BE2C (cell line): ENCODE measurements at regions not wholly inside any gene's neighbourhood (a gene's known extent, or its start where the extent isn't known, plus 50 kb on each side); places are given as distances from the start of the nearest gene placed in this dataset.
"Not testable (repeated sequence)": the region's sequence is repeated elsewhere in the genome, so short reads cannot be mapped to it uniquely, and the experiment has no call there.

Source experiments
- DNase-seq: peaks from one replicate; pipeline ENCODE4 v3.0.0-alpha.2; 2020
- H3K27me3 ChIP-seq: fragments of 250-450 bp; sonication (Bioruptor Pico); 2 replicates; pipeline ENCODE4 v1.5.1; 2020; ENCODE audit warnings: mild to moderate bottlenecking
- H3K36me3 ChIP-seq: fragments of 250-450 bp; sonication (Bioruptor Pico); 2 replicates; pipeline ENCODE4 v1.5.1; 2020; ENCODE audit warnings: mild to moderate bottlenecking
- H3K4me1 ChIP-seq: fragments of 250-450 bp; sonication (Bioruptor Pico); 2 replicates; pipeline ENCODE4 v1.5.1; 2020
- H3K4me3 ChIP-seq: 2 replicates; pipeline ENCODE4 v1.5.1; 2011; ENCODE audit warnings: low read depth, low read length
- H3K9me3 ChIP-seq: fragments of 250-450 bp; sonication (Bioruptor Pico); 2 replicates; pipeline ENCODE4 v1.5.1; 2020
- TF ChIP-seq, protein P1 (sequence below): IDR thresholded peaks from 2 replicates; pipeline ENCODE4 v1.5.1; 2012; ENCODE audit warnings: mild to moderate bottlenecking, low read depth, low read length

DNA sequence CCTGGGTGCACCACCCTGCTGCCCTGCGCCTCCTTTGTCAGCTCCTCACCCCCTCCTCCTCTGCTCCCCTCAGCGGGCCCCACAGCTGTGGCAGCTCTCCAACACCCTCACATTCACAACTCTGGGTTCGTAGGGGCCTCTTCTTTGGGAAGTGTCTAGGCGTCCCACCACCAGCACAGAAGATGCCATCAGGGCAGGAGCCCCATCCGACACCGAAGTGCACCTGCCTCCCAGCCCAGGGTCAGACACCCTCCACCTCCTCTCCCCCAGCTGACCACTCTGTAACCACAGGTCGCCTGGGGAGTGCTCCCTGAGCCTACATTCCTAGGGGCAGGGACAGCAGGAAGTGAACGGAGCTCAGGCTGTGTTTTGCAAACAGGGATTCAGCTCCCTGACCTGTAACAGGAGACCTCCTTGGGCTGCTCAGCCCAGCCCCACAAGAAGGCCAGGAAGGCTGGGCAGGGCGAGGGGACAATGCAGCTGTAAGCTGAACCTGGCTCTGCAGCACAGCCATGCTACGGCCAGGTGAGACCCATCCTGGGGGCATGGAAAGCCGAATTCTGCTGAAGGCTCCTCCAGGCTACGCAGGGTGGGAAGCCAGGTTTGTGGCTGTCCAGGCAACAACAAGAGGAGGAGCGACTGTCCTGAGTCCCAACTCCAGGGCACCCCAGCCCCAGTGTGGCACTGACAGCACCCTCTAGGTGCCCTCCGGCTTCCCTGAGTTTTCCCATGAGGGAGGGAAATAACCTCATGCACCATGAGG lies 269.0 kb downstream of the GOLGA6L6 start:
- TF ChIP-seq, protein P1, sequence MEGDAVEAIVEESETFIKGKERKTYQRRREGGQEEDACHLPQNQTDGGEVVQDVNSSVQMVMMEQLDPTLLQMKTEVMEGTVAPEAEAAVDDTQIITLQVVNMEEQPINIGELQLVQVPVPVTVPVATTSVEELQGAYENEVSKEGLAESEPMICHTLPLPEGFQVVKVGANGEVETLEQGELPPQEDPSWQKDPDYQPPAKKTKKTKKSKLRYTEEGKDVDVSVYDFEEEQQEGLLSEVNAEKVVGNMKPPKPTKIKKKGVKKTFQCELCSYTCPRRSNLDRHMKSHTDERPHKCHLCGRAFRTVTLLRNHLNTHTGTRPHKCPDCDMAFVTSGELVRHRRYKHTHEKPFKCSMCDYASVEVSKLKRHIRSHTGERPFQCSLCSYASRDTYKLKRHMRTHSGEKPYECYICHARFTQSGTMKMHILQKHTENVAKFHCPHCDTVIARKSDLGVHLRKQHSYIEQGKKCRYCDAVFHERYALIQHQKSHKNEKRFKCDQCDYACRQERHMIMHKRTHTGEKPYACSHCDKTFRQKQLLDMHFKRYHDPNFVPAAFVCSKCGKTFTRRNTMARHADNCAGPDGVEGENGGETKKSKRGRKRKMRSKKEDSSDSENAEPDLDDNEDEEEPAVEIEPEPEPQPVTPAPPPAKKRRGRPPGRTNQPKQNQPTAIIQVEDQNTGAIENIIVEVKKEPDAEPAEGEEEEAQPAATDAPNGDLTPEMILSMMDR, result no peak
- Histone ChIP-seq H3K9me3 (no peaks in the 10 kb centered on the region), H3K4me3 (no peak overlapping the region), H3K27me3 (no peaks in the 10 kb centered on the region), H3K36me3 (no peaks in the 10 kb centered on the region), H3K4me1 (no peaks in the 10 kb centered on the region)
- no peak for DNase-seq

DNA sequence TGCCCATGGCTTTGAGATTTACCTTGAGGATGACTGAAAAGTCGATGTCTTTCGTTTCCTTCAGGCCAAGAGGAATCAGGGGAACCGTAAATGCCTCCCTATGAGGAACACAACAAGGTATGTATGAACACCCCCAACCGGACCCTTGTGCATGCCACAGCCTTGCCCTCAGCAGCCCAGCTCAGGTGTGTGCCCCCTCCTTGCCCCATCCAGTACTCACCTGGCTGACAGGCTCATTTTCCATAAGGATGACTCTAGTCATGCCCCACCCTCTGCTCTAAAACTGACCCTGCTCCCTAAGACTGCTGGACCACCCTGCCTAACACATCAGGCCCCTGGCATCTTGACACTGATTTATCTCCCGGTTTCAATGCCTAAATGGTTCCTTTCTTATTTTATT lies 270.0 kb downstream of the GOLGA6L6 start:
- TF ChIP-seq, protein P1, result no peak
- no peak for DNase-seq
- H3K4me1 ChIP-seq, result no peaks in the 10 kb centered on the region
- H3K27me3 ChIP-seq, result no peaks in the 10 kb centered on the region
- no peaks in the 10 kb centered on the region for H3K9me3 ChIP-seq
- no peaks in the 10 kb centered on the region for H3K36me3 ChIP-seq
- H3K4me3 ChIP-seq, result no peak overlapping the region

DNA sequence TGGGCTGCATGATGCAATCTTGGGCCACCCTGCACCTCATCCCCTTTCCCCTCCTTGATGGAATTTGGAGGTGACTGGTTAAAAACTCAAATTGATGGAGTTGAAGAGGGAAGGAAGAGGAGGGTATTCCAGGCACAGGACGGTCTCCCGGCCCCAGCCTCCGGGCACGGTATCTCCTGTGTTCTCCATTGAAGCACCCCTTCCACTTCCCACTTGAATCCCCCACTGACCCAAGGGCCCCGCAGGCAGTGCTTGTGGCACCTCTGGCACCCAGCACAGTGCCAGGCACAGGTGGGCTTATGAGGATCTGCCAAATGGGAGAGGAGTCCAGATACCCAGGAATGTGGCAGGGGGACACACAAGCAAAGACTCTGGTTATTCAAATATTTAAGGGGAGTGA lies 271.6 kb downstream of the GOLGA6L6 start:
- not testable (repeated sequence) for H3K36me3 ChIP-seq, H3K4me1 ChIP-seq, H3K4me3 ChIP-seq, H3K27me3 ChIP-seq, H3K9me3 ChIP-seq, DNase-seq

DNA sequence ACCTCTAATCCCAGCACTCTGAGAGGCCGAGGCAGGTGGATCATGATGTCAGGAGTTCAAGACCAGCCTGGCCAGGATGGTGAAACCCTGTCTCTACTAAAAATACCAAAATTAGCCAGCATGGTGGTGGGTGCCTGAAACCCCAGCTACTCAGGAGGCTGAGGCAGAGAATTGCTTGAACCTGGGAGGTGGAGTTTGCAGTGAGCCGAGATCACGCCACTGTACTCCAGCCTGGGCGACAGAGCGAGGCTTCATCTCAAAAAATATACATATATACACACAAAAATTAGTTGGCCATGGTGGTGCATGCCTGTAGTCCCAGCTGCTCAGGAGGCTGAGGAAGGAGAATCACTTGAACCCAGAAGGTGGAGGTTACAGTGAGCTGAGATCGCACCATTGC lies 273.6 kb downstream of the GOLGA6L6 start:
- H3K4me3 ChIP-seq, H3K9me3 ChIP-seq, H3K27me3 ChIP-seq, H3K4me1 ChIP-seq, H3K36me3 ChIP-seq, DNase-seq: not testable (repeated sequence)

DNA sequence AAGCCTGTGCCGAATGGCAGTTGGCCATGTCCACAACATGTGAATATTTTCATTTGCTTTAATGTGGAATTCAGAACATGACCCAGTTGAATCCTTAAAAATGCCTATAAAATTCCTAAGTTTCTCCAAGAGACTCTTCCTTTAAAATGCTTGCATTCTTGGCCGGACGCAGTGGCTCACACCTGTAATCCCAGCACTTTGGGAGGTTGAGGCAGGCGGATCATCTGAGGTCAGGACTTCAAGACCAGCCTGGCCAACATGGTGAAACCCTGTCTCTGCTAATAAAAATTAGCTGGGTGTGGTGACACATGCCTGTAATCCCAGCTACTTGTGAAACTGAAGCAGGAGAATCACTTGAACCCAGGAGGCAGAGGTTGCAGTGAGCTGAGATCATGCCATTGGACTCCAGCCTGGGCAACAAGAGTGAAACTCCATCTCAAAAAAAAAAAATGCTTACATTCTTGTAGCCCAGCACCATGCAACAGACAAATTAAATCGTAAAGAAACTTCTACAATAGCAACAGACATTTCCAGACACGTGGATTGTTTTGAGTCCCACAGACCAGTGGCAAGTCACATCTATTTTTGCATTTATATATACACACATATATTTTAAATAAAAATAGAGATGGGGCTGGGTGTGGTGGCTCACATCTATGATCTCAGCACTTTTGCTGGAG lies 274.4 kb downstream of the GOLGA6L6 start:
- not testable (repeated sequence) for H3K4me3 ChIP-seq, H3K4me1 ChIP-seq, H3K9me3 ChIP-seq, H3K27me3 ChIP-seq, DNase-seq, H3K36me3 ChIP-seq

DNA sequence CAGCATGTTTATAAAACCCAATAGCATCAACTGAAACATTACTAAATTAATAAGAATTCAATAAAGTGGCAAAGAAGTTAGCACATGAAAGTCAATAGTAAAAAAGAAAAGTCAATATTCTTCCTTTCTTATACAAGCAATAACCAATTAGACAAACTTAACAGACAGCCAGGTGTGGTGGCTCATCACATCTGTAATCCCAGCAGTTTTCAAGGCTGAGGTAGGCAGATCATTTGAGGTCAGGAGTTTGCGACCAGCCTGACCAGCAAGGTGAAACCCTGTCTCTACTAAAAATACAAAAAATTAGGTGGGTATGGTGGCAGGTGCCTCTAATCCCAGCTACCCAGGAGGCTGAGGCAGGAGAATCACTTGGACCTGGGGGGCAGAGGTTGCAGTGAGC lies 275.9 kb downstream of the GOLGA6L6 start:
- H3K4me3 ChIP-seq, H3K4me1 ChIP-seq, H3K9me3 ChIP-seq, DNase-seq, H3K36me3 ChIP-seq, H3K27me3 ChIP-seq: not testable (repeated sequence)

DNA sequence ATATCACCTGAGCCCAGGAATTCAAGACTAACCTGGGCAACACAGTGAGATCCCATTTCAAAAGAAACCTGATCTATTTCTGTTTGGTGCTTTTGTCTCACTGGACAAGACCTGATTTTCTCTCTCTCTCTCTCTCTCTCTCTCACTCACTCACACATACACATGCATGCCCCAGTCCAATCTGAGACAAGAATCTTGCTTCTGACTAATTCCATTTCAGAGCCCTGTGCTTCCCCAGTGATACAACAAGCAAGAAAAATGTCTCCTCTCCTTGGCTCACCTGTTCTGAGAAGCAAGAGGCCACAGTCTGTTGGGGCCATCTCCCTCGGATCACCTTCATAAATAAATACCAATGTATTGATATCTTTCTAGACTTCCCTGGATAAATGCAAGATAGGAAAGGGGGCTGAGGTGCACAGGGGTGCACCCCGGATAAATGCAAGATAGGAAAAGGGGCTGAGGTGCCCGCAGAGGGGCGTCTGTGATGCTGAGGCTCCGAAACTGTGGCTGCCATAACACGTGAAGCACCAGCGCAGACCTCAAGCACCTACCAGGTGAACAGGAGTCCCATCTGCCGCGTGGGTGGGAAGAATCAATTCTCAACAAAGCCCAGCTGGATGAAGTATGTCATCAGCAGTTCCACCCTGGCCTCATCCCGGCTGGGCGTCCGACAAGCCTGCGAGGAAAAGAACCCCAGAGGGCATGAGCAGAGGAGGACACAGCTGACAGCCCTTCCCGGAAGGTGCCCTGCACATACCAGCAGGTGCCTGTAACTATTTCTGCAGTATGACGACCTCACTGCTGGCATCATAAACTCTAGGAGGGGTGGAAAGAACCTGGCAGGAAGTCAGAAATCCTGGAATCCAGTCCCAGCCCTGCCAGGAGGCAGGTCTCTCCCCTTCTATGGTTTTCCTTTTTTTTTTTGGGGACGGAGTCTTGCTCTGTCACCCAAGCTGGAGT lies 280.0 kb downstream of the GOLGA6L6 start:
- not testable (repeated sequence) for H3K27me3 ChIP-seq, H3K4me3 ChIP-seq, H3K36me3 ChIP-seq, DNase-seq, H3K9me3 ChIP-seq, H3K4me1 ChIP-seq

DNA sequence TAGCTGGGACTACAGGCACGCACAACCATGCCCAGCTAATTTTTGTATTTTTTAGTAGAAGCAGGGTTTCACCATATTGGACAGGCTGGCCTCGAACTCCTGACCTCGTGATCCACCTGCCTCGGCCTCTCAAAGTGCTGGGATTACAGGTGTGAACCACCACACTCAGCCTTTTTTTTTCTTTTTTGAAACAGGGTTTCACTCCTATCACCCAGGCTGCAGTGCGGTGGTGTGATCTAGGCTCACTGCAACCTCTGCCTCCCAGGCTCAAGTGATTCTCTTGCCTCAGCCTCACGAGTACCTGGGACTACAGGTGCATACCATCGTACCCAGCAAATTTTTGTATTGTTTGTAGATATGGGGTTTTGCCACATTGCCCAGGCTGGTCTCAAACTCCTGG lies 280.9 kb downstream of the GOLGA6L6 start:
- H3K4me1 ChIP-seq, H3K4me3 ChIP-seq, DNase-seq, H3K27me3 ChIP-seq, H3K9me3 ChIP-seq, H3K36me3 ChIP-seq: not testable (repeated sequence)

DNA sequence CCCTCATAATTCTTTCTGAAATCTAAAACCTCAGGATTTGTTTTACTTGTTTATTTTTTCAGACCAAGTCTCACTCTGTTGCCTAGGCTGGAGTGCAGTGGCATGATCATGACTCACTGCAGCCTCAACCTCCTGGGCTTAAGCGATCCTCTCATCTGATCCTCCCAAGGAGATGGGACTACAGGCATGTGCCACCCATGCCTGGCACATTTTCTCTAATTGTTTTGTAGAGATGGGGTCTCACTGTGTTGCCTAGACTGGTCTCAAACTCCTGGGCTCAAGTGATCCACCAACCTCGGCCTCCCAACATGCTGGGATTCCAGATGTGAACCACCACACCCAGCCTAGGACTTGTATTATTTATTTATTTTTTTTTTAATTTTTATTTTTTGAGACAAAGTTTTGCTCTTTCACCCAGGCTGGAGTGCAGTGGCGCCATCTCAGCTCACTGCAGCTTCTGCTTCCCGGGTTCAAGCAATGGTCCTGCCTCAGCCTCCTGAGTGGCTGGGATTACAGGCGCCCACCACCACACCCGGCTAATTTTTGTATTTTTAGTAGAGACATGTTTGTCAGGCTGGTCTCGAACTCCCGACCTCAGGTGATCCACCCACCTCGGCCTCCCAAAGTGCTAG lies 281.9 kb downstream of the GOLGA6L6 start:
- not testable (repeated sequence) for DNase-seq, H3K4me3 ChIP-seq, H3K9me3 ChIP-seq, H3K36me3 ChIP-seq, H3K27me3 ChIP-seq, H3K4me1 ChIP-seq

DNA sequence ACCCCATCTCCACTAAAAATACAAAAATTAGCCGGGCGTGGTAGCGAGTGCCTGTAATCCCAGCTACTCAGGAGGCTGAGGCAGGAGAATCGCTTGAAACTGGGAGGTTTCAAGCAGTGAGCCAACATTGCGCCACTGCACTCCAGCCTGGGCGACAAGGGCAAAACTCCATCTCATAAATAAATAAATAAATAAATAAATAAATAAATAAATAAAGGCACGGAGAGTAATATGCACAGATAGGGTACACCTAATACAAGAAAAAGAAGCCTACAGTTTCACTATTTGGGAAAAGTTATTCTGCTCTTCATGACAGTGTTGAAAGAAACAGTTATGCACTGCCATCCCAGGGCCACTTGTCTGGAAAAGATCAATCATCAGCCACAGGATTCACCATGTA lies 285.2 kb downstream of the GOLGA6L6 start:
- not testable (repeated sequence) for DNase-seq, H3K4me3 ChIP-seq, H3K9me3 ChIP-seq, H3K4me1 ChIP-seq, H3K27me3 ChIP-seq, H3K36me3 ChIP-seq

DNA sequence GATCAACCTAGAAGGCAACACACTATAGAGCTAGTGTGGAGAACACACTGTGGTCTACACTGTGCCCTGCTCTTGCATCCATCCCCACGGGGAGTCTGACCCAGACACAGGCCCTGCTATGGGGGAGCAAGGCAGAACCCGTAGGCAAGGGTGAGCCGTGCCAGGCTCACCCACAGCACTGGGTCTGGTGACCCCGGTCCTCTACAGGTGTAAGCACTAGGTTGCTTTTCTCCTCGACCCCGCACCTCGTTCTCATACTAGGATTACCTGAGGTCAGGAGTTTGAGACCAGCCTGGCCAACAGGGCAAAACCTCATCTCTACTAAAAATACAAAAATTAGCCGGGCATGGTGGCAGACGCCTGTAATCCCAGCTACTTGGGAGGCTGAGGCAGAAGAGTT lies 286.0 kb downstream of the GOLGA6L6 start:
- not testable (repeated sequence) for H3K36me3 ChIP-seq, H3K27me3 ChIP-seq, H3K4me3 ChIP-seq, H3K4me1 ChIP-seq, DNase-seq, H3K9me3 ChIP-seq

DNA sequence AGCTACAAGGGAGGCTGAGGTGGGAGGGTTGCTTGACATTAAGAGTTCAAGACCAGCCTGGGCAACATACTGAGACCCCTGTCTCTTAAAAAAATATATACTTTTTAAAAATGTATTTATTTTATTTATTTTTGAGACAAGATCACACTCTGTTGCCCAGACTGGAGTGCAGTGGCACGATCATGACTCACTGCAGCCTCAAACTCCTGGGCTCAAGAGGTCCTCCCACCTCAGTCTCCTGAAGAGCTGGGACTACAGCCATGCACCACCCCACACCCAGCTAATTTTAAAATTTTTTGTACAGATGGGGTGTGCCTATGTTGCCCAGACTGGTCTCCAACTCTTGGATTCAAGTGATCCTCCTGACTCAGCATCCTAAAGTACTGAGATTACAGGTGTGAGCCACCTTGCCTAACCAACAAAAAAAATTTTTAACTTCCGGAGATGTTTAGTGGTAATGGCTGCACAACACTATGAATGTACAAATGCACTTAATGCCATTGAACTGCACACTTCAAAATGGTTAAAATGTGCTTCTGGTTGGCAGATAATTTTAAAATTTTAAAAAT lies 288.5 kb downstream of the GOLGA6L6 start:
- not testable (repeated sequence) for H3K4me3 ChIP-seq, DNase-seq, H3K27me3 ChIP-seq, H3K9me3 ChIP-seq, H3K36me3 ChIP-seq, H3K4me1 ChIP-seq

DNA sequence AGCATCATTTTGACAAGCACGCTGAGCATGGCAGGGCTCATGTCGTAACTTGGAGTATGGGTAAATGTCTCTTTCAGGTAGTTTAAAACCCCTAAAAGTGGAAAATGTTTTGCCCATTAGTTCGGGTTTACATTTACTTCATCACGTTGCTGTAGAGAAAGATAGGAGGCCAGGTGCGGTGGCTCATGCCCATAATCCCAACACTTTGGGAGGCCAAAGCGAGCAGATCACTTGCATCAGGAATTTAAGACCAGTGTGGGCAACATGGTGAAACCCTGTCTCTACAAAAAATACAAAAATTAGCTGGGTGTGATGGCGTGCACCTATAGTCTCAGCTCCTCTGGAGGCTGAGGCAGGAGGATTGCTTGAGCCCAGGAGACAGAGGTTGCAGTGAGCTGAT lies 289.6 kb downstream of the GOLGA6L6 start:
- H3K4me3 ChIP-seq, DNase-seq, H3K9me3 ChIP-seq, H3K36me3 ChIP-seq, H3K4me1 ChIP-seq, H3K27me3 ChIP-seq: not testable (repeated sequence)
